Left ventricle myocardium superior (tissue), 1 donor: ENCODE measurements at regions not wholly inside any gene's neighbourhood (a gene's known extent, or its start where the extent isn't known, plus 50 kb on each side); places are given as distances from the start of the nearest gene placed in this dataset.
A peak's percentile ranks its signal among the peaks of the same experiment; 100 is the strongest.

Experiments used
- ATAC-seq: fragments of 200-7000 bp; cut with Tn5 transposase; one replicate; pipeline ENCODE4 v1.9.1; 2020; ENCODE audit warnings: mild to moderate bottlenecking, moderate library complexity
- DNase-seq: peaks from one replicate; pipeline ENCODE4 v3.0.0-alpha.2; 2020
- intact Hi-C: fragments of 100-400 bp; cut with micrococcal nuclease; formaldehyde crosslinking; loops from one replicate; pipeline ENCODE4 v1.11.0; 2022
- donor health status: DM: no; HTN: yes; CAD: no; lungs with severe emphysema.

DNA sequence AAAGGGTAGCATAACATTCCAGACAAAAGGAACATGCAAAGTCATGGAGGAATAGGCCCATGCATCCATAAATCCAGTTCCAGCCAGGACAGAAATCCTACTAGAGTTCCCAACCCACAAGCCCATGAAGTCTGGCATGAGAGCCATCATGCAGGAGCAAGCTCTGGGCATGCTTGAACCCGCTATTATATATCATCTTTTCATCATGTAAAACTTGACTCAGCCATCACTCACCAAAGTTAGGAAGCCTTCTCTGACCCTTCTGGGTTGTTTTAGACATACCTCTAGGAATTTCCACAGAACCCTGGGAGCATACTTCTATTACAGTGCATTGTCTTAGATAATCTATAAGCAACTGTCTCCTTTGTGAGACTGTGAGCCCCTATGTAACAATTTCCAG lies 293.0 kb upstream of the NPSR1 start:
- no peak for ATAC-seq
- intact Hi-C loops, result no loop called here
- no peak for DNase-seq

DNA sequence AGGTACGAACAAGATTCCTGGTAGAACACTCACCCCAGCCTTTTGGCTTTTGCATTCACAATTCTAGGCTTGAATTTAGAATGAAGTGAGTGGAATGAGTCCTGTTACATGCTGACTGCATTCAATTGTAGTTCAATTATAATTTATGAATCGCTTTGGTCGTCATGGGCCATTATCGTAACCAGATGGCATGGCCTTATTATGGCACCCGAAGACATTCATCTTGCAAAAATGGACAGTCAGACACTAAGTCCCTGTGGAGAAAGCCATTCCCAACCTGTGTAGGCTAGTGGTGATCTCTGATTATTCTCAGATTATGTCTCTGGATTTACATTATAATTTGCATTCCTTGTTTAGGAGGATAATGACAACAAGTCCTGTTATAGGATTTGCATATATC lies 292.4 kb upstream of the NPSR1 start:
- no peak for ATAC-seq

DNA sequence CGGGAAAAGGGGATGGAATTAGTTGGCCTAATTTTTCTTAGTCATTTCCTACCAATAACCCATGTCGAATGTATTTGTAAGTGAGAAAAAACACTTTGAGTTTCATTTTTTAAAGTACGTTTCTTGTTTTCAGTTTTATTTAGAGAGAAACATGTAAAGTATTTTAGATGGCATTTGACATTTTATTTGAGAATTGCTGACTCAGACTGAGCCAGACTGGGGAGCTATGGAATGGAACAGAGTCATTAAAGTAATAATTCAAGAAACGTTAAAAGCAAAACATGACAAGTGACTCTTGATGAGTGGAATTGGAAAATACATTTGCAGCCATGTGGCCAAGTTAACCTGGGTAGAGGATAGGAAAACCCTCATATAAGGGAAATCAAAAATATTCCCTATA lies 286.1 kb upstream of the NPSR1 start:
- intact Hi-C loops, result no loop called here
- DNase-seq, result no peak
- ATAC-seq, result no peak

More for the DNA sequence above, 292.4 kb upstream of the NPSR1 start:
- DNase-seq, result no peak
- intact Hi-C loops, result no loop called here

DNA sequence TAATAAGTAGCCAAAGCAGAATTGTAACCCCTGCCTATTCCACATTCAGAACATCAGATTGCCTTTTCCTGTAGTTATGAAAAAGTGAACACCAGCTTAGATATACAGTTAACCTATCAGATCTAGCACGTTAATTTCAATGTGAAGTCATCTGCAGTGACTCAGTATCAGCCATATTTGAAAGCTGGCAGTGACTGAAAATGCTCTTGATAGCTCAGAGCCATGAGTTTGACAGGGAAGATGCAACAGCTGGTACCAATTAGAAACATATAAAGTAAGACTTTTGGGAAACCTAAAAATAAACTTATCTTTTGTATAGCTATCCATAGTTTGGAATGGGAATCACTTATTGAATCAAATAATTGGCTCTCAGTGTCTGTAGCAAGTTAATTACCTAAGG lies 284.1 kb upstream of the NPSR1 start:
- DNase-seq, result no peak
- ATAC-seq, result no peak
- intact Hi-C loops, result no loop called here

DNA sequence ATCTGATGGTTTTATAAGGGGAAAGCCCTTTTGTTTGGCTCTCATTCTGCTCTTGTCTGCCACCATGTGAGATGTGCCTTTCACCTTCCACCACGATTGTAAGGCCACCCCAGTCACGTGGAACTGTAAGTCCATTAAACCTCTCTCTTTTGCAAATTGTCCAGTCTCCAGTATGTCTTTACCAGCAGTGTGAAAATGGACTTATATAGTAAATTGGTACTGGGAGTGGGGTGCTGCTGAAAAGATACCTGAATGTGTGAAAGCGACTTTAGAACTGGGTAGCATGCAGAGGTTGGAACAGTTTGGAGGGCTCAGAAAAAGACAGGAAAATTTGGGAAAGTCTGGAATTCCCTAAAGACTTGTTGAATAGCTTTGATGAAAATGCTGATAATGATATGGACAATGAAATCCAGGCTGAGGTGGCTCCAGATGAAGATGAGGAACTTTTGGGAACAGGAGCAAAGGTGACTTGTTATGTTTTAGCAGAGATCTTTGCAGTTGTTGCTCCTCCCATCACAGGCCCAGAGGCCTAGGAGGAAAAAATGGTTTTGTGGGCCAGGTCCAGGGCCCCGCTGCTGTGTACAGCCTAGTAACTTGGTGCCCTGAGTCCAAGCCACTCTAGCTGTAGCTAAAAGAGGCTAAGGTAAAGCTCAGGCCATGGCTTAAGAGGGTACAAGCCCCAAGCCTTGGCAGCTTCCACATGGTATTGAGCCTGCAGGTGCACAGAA lies 275.7 kb upstream of the NPSR1 start:
- ATAC-seq (no peak), DNase-seq (no peak)
- intact Hi-C loops, result no loop called here

DNA sequence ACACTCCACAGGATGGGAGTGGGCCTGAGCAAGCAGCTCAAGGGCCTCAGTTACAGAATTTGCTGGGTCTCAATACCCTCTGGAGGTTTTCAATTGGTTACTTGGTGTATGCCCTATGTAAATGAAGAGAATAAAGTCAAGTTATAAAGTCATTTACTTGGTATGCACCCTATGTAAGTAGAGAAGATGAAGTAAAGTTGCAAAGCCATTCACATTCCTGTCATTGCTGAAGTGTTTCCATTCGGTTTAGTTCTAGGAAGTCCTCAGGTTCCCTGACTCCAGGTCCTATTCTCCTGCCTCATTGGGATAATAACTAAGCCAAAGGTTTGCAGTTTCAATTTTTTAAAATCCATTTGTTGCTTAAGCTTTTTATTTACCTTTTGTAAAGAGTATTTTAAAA lies 272.6 kb upstream of the NPSR1 start:
- DNase-seq, result no peak
- no peak for ATAC-seq
- intact Hi-C loops, result no loop called here

DNA sequence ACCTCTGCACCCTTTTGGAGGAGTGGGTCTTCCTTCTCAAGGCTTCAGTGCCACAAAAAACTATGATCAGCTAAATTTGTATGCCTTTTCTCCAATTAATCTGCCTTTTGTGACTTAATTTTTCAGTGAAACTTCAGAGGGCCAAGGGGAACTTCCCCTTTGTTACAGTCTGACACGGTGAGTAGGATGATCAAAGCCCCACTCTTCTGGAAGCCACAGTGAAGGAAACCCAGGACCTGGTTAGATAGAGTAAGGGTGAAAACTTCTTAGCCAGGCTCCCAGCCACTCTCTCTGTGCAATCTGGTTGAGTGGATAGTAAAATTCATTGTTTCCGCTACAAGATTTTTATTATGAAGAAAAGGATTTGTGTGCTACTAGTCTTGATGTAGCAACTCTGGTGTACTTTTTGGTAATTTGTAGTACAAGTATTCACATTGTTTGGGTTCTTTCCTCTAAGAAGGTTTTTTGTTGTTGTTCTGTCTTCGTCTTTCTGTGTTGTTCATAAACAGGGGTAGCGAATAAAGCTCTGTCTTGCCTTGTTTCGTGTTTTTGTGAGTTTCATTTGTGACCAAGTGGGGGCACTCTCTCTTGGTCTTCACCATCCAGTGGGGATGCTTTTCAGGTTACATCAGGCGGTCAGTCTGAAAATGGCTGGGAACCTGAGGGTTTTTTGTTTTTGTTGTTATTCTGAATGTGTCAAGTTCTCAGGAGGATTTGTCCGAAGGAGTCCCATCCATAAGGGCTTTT lies 268.5 kb upstream of the NPSR1 start:
- DNase-seq (no peak), ATAC-seq (no peak)
- intact Hi-C loops, result no loop called here

DNA sequence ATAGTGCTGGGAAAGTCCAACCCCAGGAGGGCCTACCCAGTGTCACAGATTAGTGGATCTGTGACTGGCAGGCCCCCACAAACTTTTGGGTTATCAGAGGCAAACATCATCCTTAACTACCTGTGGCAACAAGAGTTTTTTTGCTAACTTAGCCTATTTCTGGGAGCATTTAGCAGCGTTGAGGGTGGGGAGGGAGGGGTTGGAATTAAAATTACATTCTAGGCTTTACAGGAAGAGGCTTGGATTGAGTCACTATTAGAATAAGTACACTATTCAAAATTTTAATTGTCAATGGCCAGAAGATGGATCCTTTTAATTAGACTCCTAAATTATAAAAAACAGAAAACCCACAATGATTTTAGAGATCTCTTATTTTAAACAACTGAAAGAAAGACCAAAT lies 267.9 kb upstream of the NPSR1 start:
- intact Hi-C loops, result no loop called here
- ATAC-seq (no peak), DNase-seq (no peak)

DNA sequence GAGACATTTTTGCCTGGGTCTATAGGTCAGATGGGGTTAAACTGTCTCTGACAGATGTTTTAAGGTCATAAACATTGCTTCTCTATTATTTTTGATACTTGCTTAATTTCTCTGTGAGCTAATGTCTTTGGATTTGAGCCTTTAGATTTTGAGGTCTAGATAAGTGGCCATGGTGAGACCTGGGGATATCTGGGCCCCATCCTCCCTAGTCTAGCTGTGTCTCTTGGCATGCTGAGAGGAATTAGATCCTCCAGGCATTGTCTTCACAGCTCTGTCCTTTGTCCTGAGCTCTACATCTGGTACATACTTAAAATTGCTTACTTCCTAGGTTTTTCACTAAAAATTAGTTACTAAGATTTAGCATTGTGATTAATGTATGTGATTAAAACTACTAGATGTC lies 265.0 kb upstream of the NPSR1 start:
- intact Hi-C loops, result no loop called here
- ATAC-seq (no peak), DNase-seq (no peak)

DNA sequence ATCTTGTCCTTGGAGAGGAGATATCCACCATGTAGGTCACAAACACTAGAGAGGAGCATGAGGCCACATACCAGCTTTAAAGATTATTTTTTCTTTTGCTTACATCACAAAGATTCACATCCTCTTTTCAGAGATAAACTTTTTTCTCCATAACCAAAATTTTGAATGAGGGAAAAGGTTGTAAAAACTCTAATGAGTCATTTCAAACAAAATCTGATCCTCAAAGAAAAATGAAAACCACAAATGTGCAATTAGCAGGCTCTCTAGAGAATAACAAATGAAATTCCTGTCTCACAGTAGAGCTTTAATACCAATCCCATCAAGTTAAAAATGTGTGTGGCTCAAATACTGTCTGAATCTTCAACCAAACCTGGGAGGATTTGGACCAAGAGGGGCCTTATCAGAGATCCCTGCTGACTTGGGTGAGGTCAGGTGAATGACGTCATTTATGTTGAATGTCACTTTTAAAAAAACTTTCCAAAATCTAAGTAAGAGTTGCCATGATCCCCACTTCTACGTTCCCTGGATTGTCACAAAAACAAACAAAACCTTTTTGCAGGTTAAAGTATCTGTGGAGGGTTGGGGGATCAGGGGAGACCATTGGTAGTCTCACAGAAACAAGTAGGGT lies 261.5 kb upstream of the NPSR1 start:
- DNase-seq (no peak), ATAC-seq (no peak)
- intact Hi-C loops, result no loop called here

DNA sequence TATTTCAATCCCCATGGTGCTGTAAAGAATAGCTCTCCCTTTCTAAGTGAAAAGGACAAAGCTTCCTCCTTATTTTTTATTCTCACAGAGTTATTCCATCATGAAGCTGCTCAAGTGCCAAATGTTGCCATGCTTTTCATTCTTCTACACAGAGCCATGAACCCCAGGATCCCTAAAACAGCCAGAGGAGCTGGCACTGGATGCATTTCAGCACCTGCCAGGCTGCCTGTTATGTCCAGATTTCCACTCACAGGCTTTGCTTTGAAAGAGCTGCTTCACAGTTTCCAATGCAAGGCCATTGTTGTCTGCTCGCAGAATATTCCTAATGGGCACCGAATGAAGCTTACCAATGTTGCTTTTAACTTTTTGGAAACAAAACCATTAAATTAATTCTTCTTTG lies 256.2 kb upstream of the NPSR1 start:
- intact Hi-C loops, result no loop called here
- no peak for ATAC-seq
- no peak for DNase-seq

DNA sequence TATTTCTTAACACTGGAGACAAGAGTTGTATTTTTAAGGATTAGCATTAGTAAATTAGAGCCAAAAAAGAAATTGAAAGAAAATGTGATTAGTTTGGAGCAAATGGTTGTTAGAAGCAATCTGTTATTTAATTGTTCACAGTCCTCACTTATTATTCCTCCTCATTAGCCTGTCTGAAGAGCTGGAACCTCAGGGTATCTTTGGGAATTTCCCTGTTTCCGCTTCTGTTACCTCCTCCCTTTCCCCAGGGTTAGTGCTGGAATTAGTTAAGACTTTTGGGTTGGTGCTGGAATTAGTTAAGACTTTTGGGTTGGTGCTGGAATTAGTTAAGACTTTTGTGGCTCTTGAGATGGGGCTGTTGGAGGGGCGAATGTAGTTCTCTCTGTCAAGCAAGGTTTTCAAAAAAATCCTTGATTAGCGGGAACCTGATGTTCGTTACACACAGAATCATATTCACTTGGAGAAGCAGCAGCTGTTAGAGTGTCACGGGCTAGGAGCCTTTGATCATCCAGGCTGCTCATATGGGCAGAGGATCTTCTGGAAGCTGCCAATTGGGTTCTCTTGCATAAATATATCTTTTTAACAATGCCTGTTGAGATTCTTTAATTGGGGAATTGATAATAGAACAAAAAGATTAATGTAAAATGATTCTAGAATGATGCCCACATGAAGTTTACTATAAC lies 251.0 kb upstream of the NPSR1 start:
- ATAC-seq (no peak), DNase-seq (no peak)
- intact Hi-C loops, result no loop called here

DNA sequence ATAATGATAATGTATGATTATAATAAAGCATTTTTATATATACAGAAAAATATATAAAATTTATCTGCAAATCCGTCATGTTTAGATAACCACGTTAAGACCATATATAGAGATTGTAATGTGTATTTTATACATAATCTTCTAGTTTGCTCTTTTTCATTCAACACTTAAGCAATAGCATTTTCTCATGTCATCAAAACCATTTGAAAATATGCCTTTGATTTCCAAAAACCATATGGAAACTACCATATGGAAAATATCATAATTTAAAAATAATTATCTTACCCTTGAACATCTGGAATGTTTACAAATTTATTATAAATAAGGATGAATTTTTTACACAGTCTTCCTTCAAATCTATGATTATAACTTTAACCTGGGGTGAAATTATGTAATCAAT lies 250.4 kb upstream of the NPSR1 start:
- no peak for ATAC-seq
- no peak for DNase-seq
- intact Hi-C loops, result no loop called here

DNA sequence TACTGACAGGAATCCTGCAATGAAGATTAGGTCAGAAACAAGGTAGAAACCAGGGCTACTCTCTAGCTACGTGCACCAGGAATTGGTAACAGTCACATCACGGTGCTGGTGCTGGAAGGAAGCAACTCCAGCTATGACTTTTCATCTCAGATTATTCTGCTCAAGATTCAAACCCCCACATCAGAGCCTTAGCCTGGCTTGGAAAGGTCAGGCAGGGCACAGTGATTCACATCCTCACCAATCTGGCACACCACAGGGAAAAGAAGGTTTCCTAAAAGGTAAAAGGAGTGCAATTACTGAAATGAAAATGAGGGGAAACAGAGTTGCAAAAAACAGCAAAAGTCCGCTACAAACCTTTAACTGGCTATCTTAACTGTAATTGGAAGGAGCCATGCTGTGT lies 240.2 kb upstream of the NPSR1 start:
- ATAC-seq, result no peak
- intact Hi-C loops, result no loop called here
- DNase-seq, result no peak

DNA sequence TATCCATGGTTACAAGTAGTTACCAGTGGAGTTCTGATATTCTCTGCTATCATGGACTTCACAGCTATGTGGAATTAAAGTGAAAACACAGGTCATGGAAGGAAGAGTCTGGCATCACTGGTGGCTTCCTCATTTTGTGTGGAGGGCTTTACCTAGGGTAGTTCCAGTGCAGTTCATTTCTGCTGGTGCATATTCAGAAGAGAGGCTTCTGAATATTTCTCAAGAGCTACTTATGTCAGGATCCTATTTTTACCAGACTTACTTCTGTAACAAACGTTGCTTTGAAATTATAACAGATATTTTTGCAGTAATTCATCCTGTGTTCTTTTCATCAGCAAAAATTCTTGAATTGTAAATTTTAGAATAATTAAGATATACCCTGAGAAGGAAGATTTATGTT lies 236.5 kb upstream of the NPSR1 start:
- no peak for DNase-seq
- intact Hi-C loops, result no loop called here
- ATAC-seq, result no peak

DNA sequence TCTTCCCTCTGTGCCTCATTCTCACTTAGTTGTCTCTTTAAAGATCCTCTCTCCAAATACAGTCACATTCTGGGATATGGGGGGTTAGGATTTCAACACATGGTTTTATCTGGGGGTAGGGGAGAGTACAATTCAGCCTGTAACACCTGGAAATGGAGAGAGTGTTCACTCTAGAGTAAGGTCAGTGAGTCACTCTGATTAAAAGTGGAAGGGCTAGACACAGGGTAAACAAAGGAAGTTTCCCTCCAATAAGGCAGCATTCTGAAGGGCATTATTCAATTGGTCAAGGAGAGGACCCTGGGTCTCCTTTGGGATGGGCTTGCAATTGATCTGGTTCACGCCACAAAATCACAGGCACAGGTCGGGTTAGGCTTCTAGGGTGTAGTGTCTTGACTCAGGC lies 232.8 kb upstream of the NPSR1 start:
- intact Hi-C loops, result no loop called here
- DNase-seq (no peak), ATAC-seq (no peak)

DNA sequence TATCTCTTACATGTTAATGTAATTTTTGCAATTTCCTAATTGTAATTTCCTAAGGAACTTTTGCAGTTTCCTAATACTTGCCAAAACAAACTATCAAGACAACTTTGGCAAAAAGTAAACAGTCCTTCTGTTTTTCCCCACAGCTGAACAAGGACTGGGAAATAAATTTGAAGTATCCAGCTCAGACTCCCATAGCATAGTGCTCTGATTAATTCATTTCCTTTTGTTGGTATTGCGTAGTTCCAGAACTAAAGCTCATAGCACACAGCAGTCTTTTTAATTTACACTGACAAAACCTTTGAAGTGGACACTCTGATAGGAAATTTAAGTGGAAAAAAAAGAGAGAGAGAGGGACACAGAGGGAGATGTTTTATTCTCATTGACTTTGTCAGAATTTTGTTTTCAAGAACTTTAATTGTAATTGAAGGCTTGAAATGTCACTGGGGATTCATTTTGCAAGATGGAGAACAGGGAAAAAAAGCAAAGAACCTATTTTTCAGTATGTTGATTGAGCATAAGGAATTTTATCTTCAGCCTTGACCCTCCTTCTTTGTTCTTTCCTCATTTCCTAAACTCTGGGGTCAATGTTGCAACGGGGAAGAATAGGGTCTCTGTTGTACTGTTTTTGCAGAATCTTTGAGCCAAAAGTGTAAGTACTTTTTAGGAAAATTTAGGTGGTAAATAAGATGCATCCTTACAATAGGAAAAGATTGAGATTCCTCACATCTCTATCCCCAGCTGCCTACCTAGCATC lies 232.2 kb upstream of the NPSR1 start:
- ATAC-seq, result no peak
- intact Hi-C loops, result no loop called here

DNA sequence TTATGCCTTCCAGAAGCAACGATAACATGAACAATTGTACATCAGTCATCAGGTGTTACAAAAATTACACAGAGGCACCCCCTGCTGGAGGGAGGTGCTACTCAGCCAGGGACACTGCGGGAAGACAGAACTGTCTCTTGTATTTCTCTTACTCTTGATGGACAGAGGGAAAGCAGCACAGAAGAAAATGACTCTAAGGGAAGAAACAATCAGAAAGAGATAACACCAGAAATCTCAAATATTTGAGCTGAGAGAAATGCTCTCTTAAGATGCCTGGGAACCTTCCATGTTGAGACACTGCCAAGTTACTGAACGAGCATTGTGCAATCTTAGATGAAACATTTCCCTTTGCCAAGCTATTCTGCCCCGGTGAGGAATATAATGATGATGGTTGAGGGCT lies 227.6 kb upstream of the NPSR1 start:
- no peak for DNase-seq
- ATAC-seq, result peak; percentile 27
- intact Hi-C loops, result no loop called here

More for the DNA sequence above, 232.2 kb upstream of the NPSR1 start:
- no peak for DNase-seq

DNA sequence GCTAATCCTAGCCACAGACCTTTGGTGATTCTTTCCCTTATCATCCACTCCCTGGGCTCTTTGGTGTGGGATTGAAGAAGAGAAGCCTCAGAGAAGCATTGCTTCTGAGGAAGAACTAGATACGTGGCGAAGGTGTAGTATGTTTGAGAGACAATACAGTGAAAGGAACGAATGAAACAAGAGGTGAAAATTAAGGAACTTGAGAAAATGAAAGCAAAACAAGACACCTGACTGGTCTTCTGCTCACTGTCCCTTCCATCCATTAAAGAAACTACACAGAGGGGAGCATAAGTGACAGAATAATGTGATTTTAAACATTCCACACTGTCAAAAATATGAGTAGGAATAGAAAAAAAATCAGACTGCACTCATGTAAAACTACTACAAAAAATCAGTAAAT lies 219.6 kb upstream of the NPSR1 start:
- DNase-seq, result no peak
- intact Hi-C loops, result no loop called here
- ATAC-seq, result no peak

DNA sequence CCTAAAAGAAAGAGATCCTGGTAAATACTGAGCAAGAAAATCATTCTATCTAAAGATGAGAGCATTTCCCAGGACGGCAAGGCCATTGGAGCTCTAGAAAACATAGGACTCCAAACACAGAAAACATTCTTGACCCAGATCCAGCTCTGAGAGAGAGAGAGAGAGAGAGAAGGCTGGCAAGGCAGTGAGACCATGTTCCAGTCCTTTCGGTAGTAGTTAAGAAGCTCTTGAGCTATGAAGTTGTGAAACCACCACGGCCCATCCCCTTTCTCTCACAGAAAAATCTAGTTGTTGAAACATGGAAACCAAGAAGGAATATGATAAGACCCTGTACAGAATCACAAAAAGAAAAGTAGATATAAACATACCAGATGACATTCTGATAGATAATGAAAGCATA lies 212.4 kb upstream of the NPSR1 start:
- no peak for ATAC-seq
- DNase-seq, result no peak
- intact Hi-C loops, result no loop called here
